IPS-NIHi7 (cell line): ENCODE measurements at regions not wholly inside any gene's neighbourhood (a gene's known extent, or its start where the extent isn't known, plus 50 kb on each side); places are given as distances from the start of the nearest gene placed in this dataset.
"Not testable (repeated sequence)": the region's sequence is repeated elsewhere in the genome, so short reads cannot be mapped to it uniquely, and the experiment has no call there.

Experiments used
- DNase-seq: peaks from one replicate; pipeline ENCODE4 v3.0.0; 2012; ENCODE audit warnings: mixed read lengths; ENCODE audit errors: extremely low spot score

- no peak for DNase-seq
Observed at GRCh38 chr5:115751176-115751575, 65.3 kb downstream of the CDO1 start.

- no peak for DNase-seq
Observed at GRCh38 chr5:115749016-115749415, 67.4 kb downstream of the CDO1 start.

GRCh38 chr5:115739245-115739644 lies 77.2 kb downstream of the CDO1 start:
- DNase-seq = not testable (repeated sequence)

GRCh38 chr5:115738830-115739229 lies 77.6 kb downstream of the CDO1 start:
- no peak for DNase-seq

- no peak for DNase-seq
Observed at GRCh38 chr5:115737452-115737851, 79.0 kb downstream of the CDO1 start.

- DNase-seq = no peak
Observed at GRCh38 chr5:115736690-115737005, 79.8 kb downstream of the CDO1 start.

GRCh38 chr5:115736004-115736689 lies 80.3 kb downstream of the CDO1 start:
- DNase-seq = no peak

- DNase-seq = no peak
Observed at GRCh38 chr5:115735108-115735998, 81.1 kb downstream of the CDO1 start.

- DNase-seq = no peak
Observed at GRCh38 chr5:115733607-115734006, 82.9 kb downstream of the CDO1 start.

- DNase-seq = no peak
Observed at GRCh38 chr5:115732026-115732425, 84.4 kb downstream of the CDO1 start.

- DNase-seq = no peak
Observed at GRCh38 chr5:115725522-115725921, 90.9 kb downstream of the CDO1 start.

GRCh38 chr5:115723220-115723619 lies 93.2 kb downstream of the CDO1 start:
- DNase-seq = no peak

- no peak for DNase-seq
Observed at GRCh38 chr5:115720888-115721287, 95.1 kb upstream of the TMED7 start.

- DNase-seq = no peak
Observed at GRCh38 chr5:115718927-115719326, 93.1 kb upstream of the TMED7 start.

- no peak for DNase-seq
Observed at GRCh38 chr5:115713408-115713807, 87.6 kb upstream of the TMED7 start.

GRCh38 chr5:115709585-115709984 lies 83.7 kb upstream of the TMED7 start:
- no peak for DNase-seq

- DNase-seq = no peak
Observed at GRCh38 chr5:115708819-115709477, 83.1 kb upstream of the TMED7 start.

GRCh38 chr5:115703514-115703913 lies 77.7 kb upstream of the TMED7 start:
- DNase-seq = no peak

GRCh38 chr5:115702025-115702424 lies 76.2 kb upstream of the TMED7 start:
- DNase-seq = no peak

- DNase-seq = no peak
Observed at GRCh38 chr5:115699967-115700366, 74.1 kb upstream of the TMED7 start.

GRCh38 chr5:115696141-115696650 lies 70.4 kb upstream of the TMED7 start:
- no peak for DNase-seq

GRCh38 chr5:115695310-115695880 lies 69.6 kb upstream of the TMED7 start:
- no peak for DNase-seq
